MM.1S (cell line): ENCODE measurements at regions not wholly inside any gene's neighbourhood (a gene's known extent, or its start where the extent isn't known, plus 50 kb on each side); places are given as distances from the start of the nearest gene placed in this dataset.

Experiments
- DNase-seq: peaks from one replicate; pipeline ENCODE4 v3.0.0-alpha.2; 2015
- H2AFZ ChIP-seq: fragments of 300-600 bp; sonication (generic); 2 replicates; pipeline ENCODE4 v1.6.0; 2016; ENCODE audit warnings: antibody characterized with exemption, low read length
- H3F3A ChIP-seq: fragments of 300-600 bp; sonication (generic); 2 replicates; pipeline ENCODE4 v1.6.1; 2016; ENCODE audit warnings: mild to moderate bottlenecking, antibody characterized with exemption, low read length, moderate library complexity, mixed read lengths; ENCODE audit not compliant: insufficient read depth
- H3K27ac ChIP-seq: fragments of 300-600 bp; sonication (generic); 2 replicates; pipeline ENCODE4 v1.5.1; 2016; ENCODE audit warnings: mild to moderate bottlenecking, low read length
- H3K27me3 ChIP-seq: fragments of 300-600 bp; sonication (generic); replicated peaks from 2 replicates; pipeline ENCODE4 v1.6.0; 2016; ENCODE audit warnings: low read length; ENCODE audit not compliant: insufficient read depth
- H3K36me3 ChIP-seq: fragments of 300-600 bp; sonication (generic); replicated peaks from 2 replicates; pipeline ENCODE4 v1.6.1; 2016; ENCODE audit warnings: mild to moderate bottlenecking, low read length, mixed read lengths; ENCODE audit not compliant: insufficient read depth
- H3K4me1 ChIP-seq: fragments of 300-600 bp; sonication (generic); 2 replicates; pipeline ENCODE4 v1.6.1; 2016; ENCODE audit warnings: low read length, mixed read lengths
- H3K4me2 ChIP-seq: fragments of 300-600 bp; sonication (generic); 2 replicates; pipeline ENCODE4 v1.6.0; 2016; ENCODE audit warnings: low read depth, low read length
- H3K4me3 ChIP-seq: fragments of 300-600 bp; sonication (generic); 2 replicates; pipeline ENCODE4 v1.5.1; 2016; ENCODE audit warnings: low read length, mixed read lengths
- H3K79me2 ChIP-seq: fragments of 300-600 bp; sonication (generic); 2 replicates; pipeline ENCODE4 v1.6.1; 2016; ENCODE audit warnings: mixed run types, low read length, mixed read lengths
- H3K9ac ChIP-seq: fragments of 300-600 bp; sonication (generic); 2 replicates; pipeline ENCODE4 v1.6.1; 2016; ENCODE audit warnings: low read length, mixed read lengths
- H3K9me2 ChIP-seq: fragments of 300-600 bp; sonication (generic); replicated peaks from 2 replicates; pipeline ENCODE4 v1.6.1; 2016; ENCODE audit warnings: mild to moderate bottlenecking, low read length, mixed read lengths; ENCODE audit not compliant: insufficient read depth
- H3K9me3 ChIP-seq: fragments of 300-600 bp; sonication (generic); replicated peaks from 2 replicates; pipeline ENCODE4 v1.6.1; 2016; ENCODE audit warnings: mild to moderate bottlenecking, low read length, mixed read lengths; ENCODE audit not compliant: insufficient read depth
- H4K20me1 ChIP-seq: fragments of 300-600 bp; sonication (generic); 2 replicates; pipeline ENCODE4 v1.6.1; 2016; ENCODE audit warnings: mild to moderate bottlenecking, low read length, moderate library complexity, mixed read lengths; ENCODE audit not compliant: insufficient read depth
- CTCF ChIP-seq: fragments of 300-600 bp; sonication (generic); IDR thresholded peaks from 2 replicates; pipeline ENCODE4 v1.5.1; 2016; ENCODE audit warnings: antibody characterized with exemption, low read length, mixed read lengths
- EZH2 ChIP-seq: fragments of 300-600 bp; sonication (generic); optimal IDR thresholded peaks from 2 replicates; pipeline ENCODE3; 2017; ENCODE audit warnings: low read depth, mild to moderate bottlenecking, antibody characterized with exemption, low read length, mixed read lengths
- EZH2phosphoT487 ChIP-seq: fragments of 300-600 bp; sonication (generic); IDR thresholded peaks from 2 replicates; pipeline ENCODE4 v1.6.1; 2018; ENCODE audit warnings: antibody characterized with exemption, low read length

DNA sequence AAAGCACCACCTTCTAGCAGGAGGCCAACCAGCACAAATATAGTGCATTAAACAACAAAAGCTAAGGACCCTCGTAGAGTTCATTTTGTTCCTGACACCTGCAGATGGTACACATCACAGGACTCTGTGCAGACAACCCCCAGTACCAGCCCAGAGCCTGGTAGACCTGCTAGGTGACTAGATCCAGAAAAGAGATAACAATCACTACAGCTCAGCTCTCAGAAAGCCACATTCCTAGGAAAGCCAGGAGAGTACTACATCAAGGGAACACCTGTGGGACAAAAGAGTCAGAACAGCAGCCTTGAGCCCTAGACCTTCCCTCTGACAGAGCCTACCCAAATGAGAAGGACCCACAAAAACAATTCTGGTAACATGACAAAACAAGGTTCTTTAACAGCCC is 344.7 kb upstream of the PTBP2 start:
- no peak for DNase-seq
- no peak for TF ChIP-seq EZH2
- TF ChIP-seq CTCF = no peak
- no peak for TF ChIP-seq EZH2phosphoT487
- H3K9me2 ChIP-seq = no peaks in the 10 kb centered on the region
- H3K27me3 ChIP-seq = no peaks in the 10 kb centered on the region
- H3F3A ChIP-seq = no peaks in the 10 kb centered on the region
- no peaks in the 10 kb centered on the region for H3K9me3 ChIP-seq
- H4K20me1 ChIP-seq = no peaks in the 10 kb centered on the region
- no peak overlapping the region for H3K9ac ChIP-seq
- no peak overlapping the region for H3K4me2 ChIP-seq
- H2AFZ ChIP-seq = no peak overlapping the region
- H3K36me3 ChIP-seq = no peaks in the 10 kb centered on the region
- H3K4me3 ChIP-seq = no peak overlapping the region
- no peaks in the 10 kb centered on the region for H3K4me1 ChIP-seq
- no peak overlapping the region for H3K27ac ChIP-seq
- H3K79me2 ChIP-seq = no peaks in the 10 kb centered on the region

GRCh38 chr1:96384611-96385010 is 337.0 kb upstream of the PTBP2 start:
- Histone ChIP-seq H3K36me3 (no peaks in the 10 kb centered on the region), H3K27me3 (no peaks in the 10 kb centered on the region), H3K9ac (no peak overlapping the region), H4K20me1 (no peaks in the 10 kb centered on the region), H3F3A (no peaks in the 10 kb centered on the region), H3K27ac (no peak overlapping the region), H3K4me3 (no peak overlapping the region), H3K4me2 (no peak overlapping the region), H3K79me2 (no peaks in the 10 kb centered on the region), H3K9me2 (no peaks in the 10 kb centered on the region), H3K9me3 (no peaks in the 10 kb centered on the region), H3K4me1 (no peaks in the 10 kb centered on the region), H2AFZ (no peak overlapping the region)
- TF ChIP-seq EZH2phosphoT487 = no peak
- TF ChIP-seq CTCF = no peak
- no peak for TF ChIP-seq EZH2
- no peak for DNase-seq

GRCh38 chr1:96387785-96388184 is 333.8 kb upstream of the PTBP2 start:
- no peak overlapping the region for H3K4me2 ChIP-seq
- H3K36me3 ChIP-seq = no peaks in the 10 kb centered on the region
- no peak overlapping the region for H3K9ac ChIP-seq
- H3F3A ChIP-seq = no peaks in the 10 kb centered on the region
- H3K27ac ChIP-seq = no peak overlapping the region
- no peak for TF ChIP-seq EZH2
- TF ChIP-seq CTCF = no peak
- TF ChIP-seq EZH2phosphoT487 = no peak
- no peaks in the 10 kb centered on the region for H4K20me1 ChIP-seq
- H3K4me1 ChIP-seq = no peaks in the 10 kb centered on the region
- no peak overlapping the region for H3K4me3 ChIP-seq
- no peak for DNase-seq
- no peak overlapping the region for H2AFZ ChIP-seq
- H3K27me3 ChIP-seq = no peaks in the 10 kb centered on the region
- H3K79me2 ChIP-seq = no peaks in the 10 kb centered on the region
- no peaks in the 10 kb centered on the region for H3K9me2 ChIP-seq
- H3K9me3 ChIP-seq = no peaks in the 10 kb centered on the region
